KMS-11 (cell line): ENCODE measurements at regions not wholly inside any gene's neighbourhood (a gene's known extent, or its start where the extent isn't known, plus 50 kb on each side); places are given as distances from the start of the nearest gene placed in this dataset.
"Not testable (repeated sequence)": the region's sequence is repeated elsewhere in the genome, so short reads cannot be mapped to it uniquely, and the experiment has no call there.

Source experiments
- H2AFZ ChIP-seq: fragments of 200-600 bp; sonication (generic); 2 replicates; pipeline ENCODE4 v1.6.1; 2016; ENCODE audit warnings: antibody characterized with exemption, mixed run types, low read depth
- H3K27ac ChIP-seq: fragments of 200-600 bp; sonication (generic); 2 replicates; pipeline ENCODE4 v1.6.1; 2016; ENCODE audit warnings: mild to moderate bottlenecking, mixed run types
- H3K27me3 ChIP-seq: fragments of 200-600 bp; sonication (generic); 2 replicates; pipeline ENCODE4 v1.6.1; 2017; ENCODE audit warnings: mild to moderate bottlenecking, low read depth, mixed run types, moderate library complexity; ENCODE audit not compliant: insufficient read depth
- H3K36me3 ChIP-seq: fragments of 200-600 bp; sonication (generic); 2 replicates; pipeline ENCODE4 v1.6.1; 2017; ENCODE audit warnings: mild to moderate bottlenecking, mixed run types; ENCODE audit not compliant: insufficient read depth
- H3K4me1 ChIP-seq: fragments of 200-600 bp; sonication (generic); 2 replicates; pipeline ENCODE4 v1.6.1; 2016; ENCODE audit warnings: mild to moderate bottlenecking, low read depth, mixed run types; ENCODE audit not compliant: poor library complexity, severe bottlenecking
- H3K4me2 ChIP-seq: fragments of 200-600 bp; sonication (generic); 2 replicates; pipeline ENCODE4 v1.7.0; 2016; ENCODE audit warnings: mild to moderate bottlenecking, mixed run types
- H3K4me3 ChIP-seq: fragments of 200-600 bp; sonication (generic); IDR thresholded peaks from 2 replicates; pipeline ENCODE4 v1.6.1; 2017; ENCODE audit warnings: low read depth, low read length, mixed read lengths; ENCODE audit not compliant: insufficient read depth
- H3K79me2 ChIP-seq: fragments of 200-600 bp; sonication (generic); 2 replicates; pipeline ENCODE4 v1.6.1; 2016; ENCODE audit warnings: low read depth, mixed run types; ENCODE audit not compliant: insufficient read depth
- H3K9ac ChIP-seq: fragments of 200-600 bp; sonication (generic); 2 replicates; pipeline ENCODE4 v1.6.1; 2016; ENCODE audit warnings: mild to moderate bottlenecking, mixed run types
- H4K20me1 ChIP-seq: fragments of 200-600 bp; sonication (generic); 2 replicates; pipeline ENCODE4 v1.6.1; 2016; ENCODE audit warnings: mild to moderate bottlenecking, mixed run types; ENCODE audit not compliant: insufficient read depth
- CTCF ChIP-seq: fragments of 200-600 bp; sonication (generic); conservative IDR thresholded peaks from 2 replicates; pipeline ENCODE4 v1.6.1; 2017; ENCODE audit warnings: low read depth, mild to moderate bottlenecking, antibody characterized with exemption, low read length, moderate library complexity, mixed read lengths

- no peak overlapping the region for H3K4me2 ChIP-seq
- no peaks in the 10 kb centered on the region for H3K79me2 ChIP-seq
- H3K4me1 ChIP-seq = no peaks in the 10 kb centered on the region
- no peak overlapping the region for H2AFZ ChIP-seq
- H3K4me3 ChIP-seq = no peak overlapping the region
- H4K20me1 ChIP-seq = no peaks in the 10 kb centered on the region
- no peak for TF ChIP-seq CTCF
- H3K9ac ChIP-seq = no peak overlapping the region
- no peaks in the 10 kb centered on the region for H3K36me3 ChIP-seq
- H3K27ac ChIP-seq = no peak overlapping the region
- H3K27me3 ChIP-seq = no peaks in the 10 kb centered on the region
Observed at GRCh38 chr14:98916036-98916435, 356.0 kb downstream of the BCL11B start.

- no peak for TF ChIP-seq CTCF
- H3K9ac ChIP-seq = no peak overlapping the region
- no peaks in the 10 kb centered on the region for H3K36me3 ChIP-seq
- H3K27ac ChIP-seq = no peak overlapping the region
- no peaks in the 10 kb centered on the region for H3K27me3 ChIP-seq
- no peaks in the 10 kb centered on the region for H4K20me1 ChIP-seq
- H3K4me1 ChIP-seq = no peaks in the 10 kb centered on the region
- H3K4me3 ChIP-seq = no peak overlapping the region
- no peak overlapping the region for H2AFZ ChIP-seq
- H3K4me2 ChIP-seq = no peak overlapping the region
- no peaks in the 10 kb centered on the region for H3K79me2 ChIP-seq
Observed at GRCh38 chr14:98916476-98916875, 355.5 kb downstream of the BCL11B start.

- Histone ChIP-seq H3K79me2 (no peaks in the 10 kb centered on the region), H3K4me2 (no peak overlapping the region), H3K27me3 (no peaks in the 10 kb centered on the region), H4K20me1 (no peaks in the 10 kb centered on the region), H3K36me3 (no peaks in the 10 kb centered on the region), H3K4me3 (no peak overlapping the region), H3K9ac (no peak overlapping the region), H3K27ac (no peak overlapping the region), H2AFZ (no peak overlapping the region), H3K4me1 (no peaks in the 10 kb centered on the region)
- no peak for TF ChIP-seq CTCF
Observed at GRCh38 chr14:98919434-98919833, 352.6 kb downstream of the BCL11B start.

DNA sequence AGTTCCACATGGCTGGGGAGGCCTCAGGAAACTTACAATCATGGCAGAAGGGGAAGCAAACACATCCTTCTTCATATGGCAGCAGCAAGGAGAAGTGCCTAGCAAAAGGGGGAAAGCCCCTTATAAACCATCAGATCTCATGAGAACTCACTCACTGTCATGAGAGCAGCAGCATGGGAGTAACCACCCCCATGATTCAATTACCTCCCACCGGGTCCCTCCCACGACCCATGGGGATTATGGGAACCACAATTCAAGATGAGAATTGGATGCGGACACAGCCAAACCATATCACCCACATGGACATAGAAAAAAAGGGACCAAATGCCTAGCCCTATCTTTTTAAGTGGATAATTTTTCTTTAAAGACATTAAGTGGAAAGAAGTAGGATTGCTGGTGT, 350.7 kb downstream of the BCL11B start:
- not testable (repeated sequence) for H4K20me1 ChIP-seq, H3K4me2 ChIP-seq, H3K79me2 ChIP-seq, H3K27ac ChIP-seq, H3K4me3 ChIP-seq, H3K4me1 ChIP-seq, H3K9ac ChIP-seq, H3K36me3 ChIP-seq, H2AFZ ChIP-seq, H3K27me3 ChIP-seq

GRCh38 chr14:98923596-98923995, 348.4 kb downstream of the BCL11B start:
- Histone ChIP-seq H2AFZ (no peak overlapping the region), H4K20me1 (no peaks in the 10 kb centered on the region), H3K27me3 (no peaks in the 10 kb centered on the region), H3K79me2 (no peaks in the 10 kb centered on the region), H3K4me1 (no peaks in the 10 kb centered on the region), H3K4me2 (no peak overlapping the region), H3K36me3 (no peaks in the 10 kb centered on the region), H3K9ac (no peak overlapping the region), H3K4me3 (no peak overlapping the region), H3K27ac (no peak overlapping the region)
- no peak for TF ChIP-seq CTCF
